Neural cell (in vitro differentiated cells): ENCODE measurements at regions not wholly inside any gene's neighbourhood (a gene's known extent, or its start where the extent isn't known, plus 50 kb on each side); places are given as distances from the start of the nearest gene placed in this dataset.

Experiments used
- H2AFZ ChIP-seq: fragments of 200-600, 300-800 bp; sonication (generic), shearing (Covaris generic); 2 replicates; pipeline ENCODE4 v1.6.0; 2014; ENCODE audit warnings: low read depth, mild to moderate bottlenecking, antibody characterized with exemption, low read length, moderate library complexity
- H3F3A ChIP-seq: fragments of 200-600 bp; shearing (Covaris generic); 2 replicates; pipeline ENCODE4 v1.6.1; 2016; ENCODE audit warnings: mild to moderate bottlenecking, moderate library complexity, mixed read lengths, antibody characterized with exemption, low read length; ENCODE audit not compliant: insufficient read depth, poor library complexity, severe bottlenecking
- H3K27ac ChIP-seq: fragments of 200-600, 300-800 bp; sonication (generic), shearing (Covaris generic); 2 replicates; pipeline ENCODE4 v1.5.1; 2014; ENCODE audit warnings: mild to moderate bottlenecking, low read length, moderate library complexity
- H3K27me3 ChIP-seq: fragments of 300-800, 200-600 bp; sonication (generic), shearing (Covaris generic); 2 replicates; pipeline ENCODE4 v1.6.0; 2014; ENCODE audit warnings: mild to moderate bottlenecking, low read depth, low read length, moderate library complexity; ENCODE audit not compliant: insufficient read depth
- H3K36me3 ChIP-seq: fragments of 300-800, 200-600 bp; sonication (generic), shearing (Covaris generic); 2 replicates; pipeline ENCODE4 v1.5.1; 2014; ENCODE audit warnings: mild to moderate bottlenecking, antibody characterized with exemption, low read length, moderate library complexity; ENCODE audit not compliant: insufficient read depth
- H3K4me2 ChIP-seq: fragments of 300-800, 200-600 bp; sonication (generic), shearing (Covaris generic); 2 replicates; pipeline ENCODE4 v1.6.0; 2014; ENCODE audit warnings: mild to moderate bottlenecking, low read length
- H3K4me3 ChIP-seq: fragments of 300-800, 200-600 bp; sonication (generic), shearing (Covaris generic); 2 replicates; pipeline ENCODE4 v1.5.1; 2014; ENCODE audit warnings: mild to moderate bottlenecking, low read length, moderate library complexity
- H3K79me2 ChIP-seq: fragments of 200-600 bp; shearing (Covaris generic); replicated peaks from 2 replicates; pipeline ENCODE4 v1.6.0; 2014; ENCODE audit warnings: mild to moderate bottlenecking, low read length, moderate library complexity; ENCODE audit not compliant: insufficient read depth
- H3K9ac ChIP-seq: fragments of 300-800, 200-600 bp; sonication (generic), shearing (Covaris generic); 2 replicates; pipeline ENCODE4 v1.6.1; 2016; ENCODE audit warnings: mild to moderate bottlenecking, low read length, mixed read lengths
- H3K9me2 ChIP-seq: fragments of 200-600 bp; shearing (Covaris generic); 2 replicates; pipeline ENCODE4 v1.6.1; 2016; ENCODE audit warnings: mild to moderate bottlenecking, low read length, mixed read lengths; ENCODE audit not compliant: insufficient read depth
- H3K9me3 ChIP-seq: fragments of 200-600, 300-800 bp; sonication (generic), shearing (Covaris generic); 2 replicates; pipeline ENCODE4 v1.6.1; 2016; ENCODE audit warnings: mild to moderate bottlenecking, mixed run types, low read length, moderate library complexity, mixed read lengths
- H4K20me1 ChIP-seq: fragments of 200-600 bp; shearing (Covaris generic); 2 replicates; pipeline ENCODE4 v1.6.1; 2016; ENCODE audit warnings: mild to moderate bottlenecking, mixed run types; ENCODE audit not compliant: insufficient read depth
- CTCF ChIP-seq: fragments of 450-650 bp; IDR thresholded peaks from 2 replicates; pipeline ENCODE4 v1.5.1; 2014; ENCODE audit warnings: antibody characterized with exemption, mild to moderate bottlenecking, moderate library complexity; ENCODE audit not compliant: poor library complexity, severe bottlenecking
- EP300 ChIP-seq: fragments of 450-650 bp; conservative IDR thresholded peaks from 2 replicates; pipeline ENCODE4 v1.6.1; 2014; ENCODE audit warnings: antibody characterized with exemption, mild to moderate bottlenecking, moderate library complexity; ENCODE audit not compliant: poor library complexity, severe bottlenecking
- EZH2 ChIP-seq: fragments of 200-600, 300-800 bp; shearing (Covaris generic), sonication (generic); IDR thresholded peaks from 2 replicates; pipeline ENCODE4 v1.6.1; 2014; ENCODE audit warnings: antibody characterized with exemption, low read length, borderline replicate concordance, mild to moderate bottlenecking; ENCODE audit not compliant: insufficient read depth, poor library complexity, severe bottlenecking
- MXI1 ChIP-seq: fragments of 450-650 bp; conservative IDR thresholded peaks from 2 replicates; pipeline ENCODE4 v1.6.1; 2014; ENCODE audit warnings: antibody characterized with exemption, mild to moderate bottlenecking; ENCODE audit not compliant: poor library complexity, severe bottlenecking
- POLR2AphosphoS5 ChIP-seq: IDR thresholded peaks from 2 replicates; pipeline ENCODE4 v1.6.1; 2012
- RAD21 ChIP-seq: fragments of 450-650 bp; conservative IDR thresholded peaks from 2 replicates; pipeline ENCODE4 v1.6.1; 2014; ENCODE audit warnings: antibody characterized with exemption, mild to moderate bottlenecking, moderate library complexity
- REST ChIP-seq: IDR thresholded peaks from 2 replicates; pipeline ENCODE4 v1.6.1; 2012; ENCODE audit warnings: borderline replicate concordance
- SMC3 ChIP-seq: fragments of 450-650 bp; conservative IDR thresholded peaks from 2 replicates; pipeline ENCODE4 v1.6.1; 2014; ENCODE audit warnings: antibody characterized with exemption, mild to moderate bottlenecking, moderate library complexity; ENCODE audit not compliant: poor library complexity
- TAF1 ChIP-seq: IDR thresholded peaks from 2 replicates; pipeline ENCODE4 v1.6.1; 2012; ENCODE audit warnings: low read depth

- TF ChIP-seq RAD21 (no peak), EZH2 (no peak), TAF1 (no peak), SMC3 (no peak), MXI1 (no peak), CTCF (no peak), POLR2AphosphoS5 (no peak), REST (no peak), EP300 (no peak)
- no peaks in the 10 kb centered on the region for H4K20me1 ChIP-seq
- H3K4me3 ChIP-seq = no peak overlapping the region
- no peaks in the 10 kb centered on the region for H3K9me3 ChIP-seq
- no peak overlapping the region for H3K4me2 ChIP-seq
- no peaks in the 10 kb centered on the region for H3K36me3 ChIP-seq
- H3K9ac ChIP-seq = no peak overlapping the region
- no peak overlapping the region for H3K27ac ChIP-seq
- no peaks in the 10 kb centered on the region for H3K27me3 ChIP-seq
- no peaks in the 10 kb centered on the region for H3K9me2 ChIP-seq
- no peaks in the 10 kb centered on the region for H3K79me2 ChIP-seq
- H2AFZ ChIP-seq = no peak overlapping the region
- no peaks in the 10 kb centered on the region for H3F3A ChIP-seq
Measured at GRCh38 chr5:126002222-126002897, 420.8 kb upstream of the GRAMD2B start.

GRCh38 chr5:126003309-126003708 is 419.9 kb upstream of the GRAMD2B start:
- no peak overlapping the region for H3K4me2 ChIP-seq
- no peaks in the 10 kb centered on the region for H3K9me2 ChIP-seq
- no peak overlapping the region for H2AFZ ChIP-seq
- H4K20me1 ChIP-seq = no peaks in the 10 kb centered on the region
- TF ChIP-seq EZH2 = no peak
- H3F3A ChIP-seq = no peaks in the 10 kb centered on the region
- no peaks in the 10 kb centered on the region for H3K36me3 ChIP-seq
- H3K79me2 ChIP-seq = no peaks in the 10 kb centered on the region
- H3K27me3 ChIP-seq = no peaks in the 10 kb centered on the region
- H3K27ac ChIP-seq = peak overlapping the region; percentile 65
- no peak overlapping the region for H3K4me3 ChIP-seq
- no peak overlapping the region for H3K9ac ChIP-seq
- H3K9me3 ChIP-seq = no peaks in the 10 kb centered on the region
